ENCODE measurements at regions not wholly inside any gene's neighbourhood (a gene's known extent, or its start where the extent isn't known, plus 50 kb on each side); places are given as distances from the start of the nearest gene placed in this dataset.
A peak's percentile ranks its signal among the peaks of the same experiment; 100 is the strongest.

GRCh38 chr12:124715121-124715990 is 147.9 kb upstream of the NCOR2 start:
- DNase-seq (ENCODE audit: low read depth in 2 of 2): no peak
- TF ChIP-seq CTCF (IDR thresholded peaks at IDR 0.05; ENCODE audit: low read depth, low read length): no peak
- H3K4me3 ChIP-seq (replicated peaks in 1 of 2; ENCODE audit: low read depth in 2 of 2, low read length in 2 of 2): no peak overlapping the region

- TF ChIP-seq CTCF (IDR thresholded peaks at IDR 0.05; ENCODE audit: low read depth, low read length): no peak
- peak; percentile 86 to 91 for DNase-seq (ENCODE audit: low read depth in 2 of 2)
- peak overlapping the region in 1 of 2 donors; percentile 0 for H3K4me3 ChIP-seq (replicated peaks in 1 of 2; ENCODE audit: low read depth in 2 of 2, low read length in 2 of 2)
These were observed 146.1 kb upstream of the NCOR2 start for GRCh38 chr12:124713436-124714082.

GRCh38 chr12:124713041-124713435 is 145.6 kb upstream of the NCOR2 start:
- no peak overlapping the region for H3K4me3 ChIP-seq (replicated peaks in 1 of 2; ENCODE audit: low read depth in 2 of 2, low read length in 2 of 2)
- peak in 1 of 2 donors; percentile 47 for DNase-seq (ENCODE audit: low read depth in 2 of 2)
- TF ChIP-seq CTCF (IDR thresholded peaks at IDR 0.05; ENCODE audit: low read depth, low read length): no peak

GRCh38 chr12:124711344-124711743 is 143.9 kb upstream of the NCOR2 start:
- no peak for DNase-seq (ENCODE audit: low read depth in 2 of 2)
- no peak for TF ChIP-seq CTCF (IDR thresholded peaks at IDR 0.05; ENCODE audit: low read depth, low read length)
- H3K4me3 ChIP-seq (replicated peaks in 1 of 2; ENCODE audit: low read depth in 2 of 2, low read length in 2 of 2): no peak overlapping the region

- TF ChIP-seq CTCF (IDR thresholded peaks at IDR 0.05; ENCODE audit: low read depth, low read length): peak; percentile 15
- H3K4me3 ChIP-seq (replicated peaks in 1 of 2; ENCODE audit: low read depth in 2 of 2, low read length in 2 of 2): no peak overlapping the region
- DNase-seq (ENCODE audit: low read depth in 2 of 2): peak; percentile 52 to 74
These were observed 142.6 kb upstream of the NCOR2 start for GRCh38 chr12:124709722-124710687.

- no peak overlapping the region for H3K4me3 ChIP-seq (replicated peaks in 1 of 2; ENCODE audit: low read depth in 2 of 2, low read length in 2 of 2)
- no peak for DNase-seq (ENCODE audit: low read depth in 2 of 2)
- no peak for TF ChIP-seq CTCF (IDR thresholded peaks at IDR 0.05; ENCODE audit: low read depth, low read length)
These were observed 139.9 kb upstream of the NCOR2 start for GRCh38 chr12:124707316-124707715.

Data from cardiac fibroblast (primary cell).